ENCODE measurements at regions not wholly inside any gene's neighbourhood (a gene's known extent, or its start where the extent isn't known, plus 50 kb on each side); places are given as distances from the start of the nearest gene placed in this dataset.

- intact Hi-C loops (cut with micrococcal nuclease), result no loop called here
- H2BK15ac ChIP-seq (ENCODE audit: low read depth, low read length), result no peak overlapping the region
- no peak overlapping the region for H2AK9ac ChIP-seq (replicated peaks; ENCODE audit: low read depth, low read length, poor library complexity)
- POLR2A ChIA-PET (ENCODE audit: unreplicated experiment), result no interaction called here
- no peak overlapping the region for H3K4me2 ChIP-seq (ENCODE audit: low read depth, low read length)
- in situ Hi-C loops (cut with MboI; ENCODE audit: low sequenced_read_pairs), result no loop called here
- no peak overlapping the region for H3K4ac ChIP-seq (ENCODE audit: low read depth, low read length)
- H3K9me3 ChIP-seq (ENCODE audit: control insufficient read depth, insufficient read depth, low read length), result no peaks in the 10 kb centered on the region; the same call in 1 of the 2 replicates
- no peak overlapping the region for H4K5ac ChIP-seq (ENCODE audit: low read depth, low read length)
- no peak overlapping the region for H2AK5ac ChIP-seq (ENCODE audit: low read depth, low read length)
- H3K4me1 ChIP-seq (ENCODE audit: control insufficient read depth, insufficient read depth, low read length), result no peaks in the 10 kb centered on the region
- H3K56ac ChIP-seq (ENCODE audit: extremely low read depth, insufficient read depth, low read length), result no peak overlapping the region
- H3K9ac ChIP-seq (ENCODE audit: low read depth, low read length), result no peak overlapping the region
- no peak overlapping the region for H4K8ac ChIP-seq (ENCODE audit: low read depth in 2 of 2, low read length in 2 of 2)
- ATAC-seq (ENCODE audit: low read depth), result no peak
- no peak overlapping the region for H4K91ac ChIP-seq (ENCODE audit: insufficient read depth, low read depth, low read length)
- no peak for DNase-seq
- H3K18ac ChIP-seq (ENCODE audit: low read depth, low read length), result no peak overlapping the region
- no peak overlapping the region for H2AFZ ChIP-seq (replicated peaks; ENCODE audit: low read length, poor library complexity)
- dilution Hi-C loops (cut with HindIII; ENCODE audit: low sequenced_read_pairs, unreplicated experiment), result no loop called here
- H3K27ac ChIP-seq (ENCODE audit: insufficient read depth, low read length), result no peak overlapping the region
- WGBS, 2 experiments (ENCODE audit: extremely low coverage in 2 of 2, insufficient read length in 1 of 2), result no CpG with 5 or more reads among the region's 1 CpG
- no peaks in the 10 kb centered on the region for H3K27me3 ChIP-seq (ENCODE audit: control insufficient read depth, insufficient read depth, low read length)
- H3K23ac ChIP-seq (ENCODE audit: low read depth, low read length), result no peak overlapping the region
- CTCF ChIA-PET, result interaction anchor here (1.3 kb wide), 1 partner anchor 10 kb away, joined by 4 read pairs; no protein-coding TSS in a partner anchor
- no peak overlapping the region for H3K4me3 ChIP-seq (ENCODE audit: insufficient read depth, low read depth, low read length)
- no peak overlapping the region for H2BK120ac ChIP-seq (ENCODE audit: low read depth, low read length)
- H3K14ac ChIP-seq (replicated peaks; ENCODE audit: low read depth, low read length), result no peak overlapping the region
- TF ChIP-seq CTCF (conservative IDR thresholded peaks at IDR 0.05; ENCODE audit: low read depth, low read length), result no peak
- no peak for TF ChIP-seq FOS (IDR thresholded peaks at IDR 0.05; ENCODE audit: low read depth, low read length)
- TF ChIP-seq RAD21 (IDR thresholded peaks at IDR 0.05; ENCODE audit: low read length), result no peak
- no peak overlapping the region for H2BK5ac ChIP-seq (ENCODE audit: low read depth, low read length, poor library complexity, severe bottlenecking)
- H2BK20ac ChIP-seq (ENCODE audit: low read depth, low read length), result no peak overlapping the region
- H4K20me1 ChIP-seq (ENCODE audit: insufficient read depth, low read length), result no peaks in the 10 kb centered on the region
- no peaks in the 10 kb centered on the region for H3K36me3 ChIP-seq (ENCODE audit: control insufficient read depth, insufficient read depth, low read length)
- H3K9me1 ChIP-seq (ENCODE audit: insufficient read depth, low read length), result no peaks in the 10 kb centered on the region
- no peaks in the 10 kb centered on the region for H3K79me1 ChIP-seq (ENCODE audit: low read depth in 1 of 2, low read length in 2 of 2)
- no TSS peak for BruUV-seq (replicated peaks)
These were observed 414.1 kb downstream of the CDH26 start for GRCh38 chr20:60372275-60372674.
